ENCODE measurements at regions not wholly inside any gene's neighbourhood (a gene's known extent, or its start where the extent isn't known, plus 50 kb on each side); places are given as distances from the start of the nearest gene placed in this dataset.

DNA sequence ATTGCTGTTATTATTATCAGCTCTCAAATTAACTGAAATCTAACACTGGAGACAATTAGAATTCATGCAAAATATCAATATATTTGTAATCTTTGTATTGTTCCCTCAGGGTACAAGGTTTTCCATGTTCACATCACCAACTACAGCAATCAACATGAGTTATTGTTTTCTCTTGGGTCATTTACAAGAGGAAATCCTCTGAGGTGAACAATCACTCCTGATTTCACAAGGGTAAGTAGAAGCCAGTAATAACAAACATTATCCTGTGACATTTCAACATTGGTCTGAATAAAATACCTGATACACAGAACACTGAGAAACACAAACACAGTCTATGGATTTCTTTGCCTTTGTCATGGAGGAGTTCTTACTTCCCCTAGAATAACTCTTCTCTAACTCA is 174.0 kb downstream of the SUCNR1 start:
- CTCF ChIA-PET = no interaction called here
- DNase-seq (ENCODE audit: extremely low spot score) = no peak
- TF ChIP-seq CTBP1 (IDR thresholded peaks at IDR 0.05; ENCODE audit: borderline replicate concordance) = no peak
- TF ChIP-seq, protein P1, sequence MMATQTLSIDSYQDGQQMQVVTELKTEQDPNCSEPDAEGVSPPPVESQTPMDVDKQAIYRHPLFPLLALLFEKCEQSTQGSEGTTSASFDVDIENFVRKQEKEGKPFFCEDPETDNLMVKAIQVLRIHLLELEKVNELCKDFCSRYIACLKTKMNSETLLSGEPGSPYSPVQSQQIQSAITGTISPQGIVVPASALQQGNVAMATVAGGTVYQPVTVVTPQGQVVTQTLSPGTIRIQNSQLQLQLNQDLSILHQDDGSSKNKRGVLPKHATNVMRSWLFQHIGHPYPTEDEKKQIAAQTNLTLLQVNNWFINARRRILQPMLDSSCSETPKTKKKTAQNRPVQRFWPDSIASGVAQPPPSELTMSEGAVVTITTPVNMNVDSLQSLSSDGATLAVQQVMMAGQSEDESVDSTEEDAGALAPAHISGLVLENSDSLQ (IDR thresholded peaks at IDR 0.05) = peak; percentile 72; the same call in 1 of the 2 replicates
- POLR2A ChIA-PET = no interaction called here

DNA sequence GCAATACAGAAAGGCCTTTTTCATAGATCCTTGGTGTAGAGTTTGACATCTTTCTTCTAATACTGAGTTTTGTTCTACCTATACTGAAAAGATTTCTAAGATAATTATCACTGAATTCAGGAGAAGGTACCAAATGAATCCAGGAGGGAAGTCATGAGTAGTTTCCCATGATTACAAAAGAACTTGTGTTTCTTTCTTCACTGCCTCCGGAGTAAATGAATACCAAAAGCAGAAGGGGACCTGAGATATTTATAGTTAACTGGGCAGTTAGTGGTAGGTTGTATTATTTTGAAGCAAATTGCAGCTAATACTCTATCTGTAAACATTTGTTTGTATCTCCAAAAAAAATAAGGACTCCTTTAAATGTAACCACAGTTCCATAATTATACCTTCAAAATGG is 175.4 kb downstream of the SUCNR1 start:
- no peak for TF ChIP-seq NFRKB (IDR thresholded peaks at IDR 0.05)
- TF ChIP-seq BHLHE40 (IDR thresholded peaks at IDR 0.05; ENCODE audit: borderline replicate concordance) = no peak
- no peak for TF ChIP-seq HDGF (IDR thresholded peaks at IDR 0.05; ENCODE audit: borderline replicate concordance)
- TF ChIP-seq, protein P1 (IDR thresholded peaks at IDR 0.05) = no peak
- no peak for DNase-seq (ENCODE audit: extremely low spot score)
- POLR2A ChIA-PET = no interaction called here
- CTCF ChIA-PET = no interaction called here

DNA sequence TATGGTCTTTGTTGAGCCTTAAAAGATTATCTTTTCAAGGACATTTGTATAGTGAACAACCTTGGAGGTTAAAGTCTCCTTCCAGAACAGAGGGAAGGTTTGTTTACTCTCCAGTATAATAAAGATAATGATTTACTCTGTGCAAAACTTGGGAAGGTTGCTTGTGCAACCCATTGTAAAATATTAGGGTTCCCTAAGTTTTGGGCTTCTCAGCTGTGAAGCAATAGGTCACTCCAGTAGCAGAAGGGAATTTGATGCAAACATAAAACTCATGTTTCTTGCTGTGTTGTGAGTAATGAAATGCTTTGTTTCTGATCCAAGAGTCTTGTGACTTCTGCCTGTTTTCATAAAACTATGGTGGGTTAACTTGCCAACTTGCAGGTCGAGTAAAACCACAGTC is 177.5 kb downstream of the SUCNR1 start:
- CTCF ChIA-PET = no interaction called here
- DNase-seq (ENCODE audit: extremely low spot score) = no peak
- POLR2A ChIA-PET = no interaction called here
- TF ChIP-seq, protein P1 (IDR thresholded peaks at IDR 0.05) = no peak
- TF ChIP-seq FOXM1 (IDR thresholded peaks at IDR 0.05; ENCODE audit: borderline replicate concordance) (no peak), SP1 (IDR thresholded peaks at IDR 0.05) (no peak), CTBP1 (IDR thresholded peaks at IDR 0.05; ENCODE audit: borderline replicate concordance) (no peak), FOXA1 (IDR thresholded peaks at IDR 0.05) (no peak), LEF1 (IDR thresholded peaks at IDR 0.05; ENCODE audit: borderline replicate concordance) (no peak), ELF4 (IDR thresholded peaks at IDR 0.05) (no peak), ZNF384 (IDR thresholded peaks at IDR 0.05) (no peak), HDGF (IDR thresholded peaks at IDR 0.05; ENCODE audit: borderline replicate concordance) (no peak), NFRKB (IDR thresholded peaks at IDR 0.05) (no peak), ARNT (IDR thresholded peaks at IDR 0.05) (no peak), TARDBP (IDR thresholded peaks at IDR 0.05) (no peak), L3MBTL2 (conservative IDR thresholded peaks at IDR 0.05) (no peak), SUZ12 (IDR thresholded peaks at IDR 0.05) (no peak), BHLHE40 (IDR thresholded peaks at IDR 0.05; ENCODE audit: borderline replicate concordance) (no peak), FOXK2 (IDR thresholded peaks at IDR 0.05) (no peak)

DNA sequence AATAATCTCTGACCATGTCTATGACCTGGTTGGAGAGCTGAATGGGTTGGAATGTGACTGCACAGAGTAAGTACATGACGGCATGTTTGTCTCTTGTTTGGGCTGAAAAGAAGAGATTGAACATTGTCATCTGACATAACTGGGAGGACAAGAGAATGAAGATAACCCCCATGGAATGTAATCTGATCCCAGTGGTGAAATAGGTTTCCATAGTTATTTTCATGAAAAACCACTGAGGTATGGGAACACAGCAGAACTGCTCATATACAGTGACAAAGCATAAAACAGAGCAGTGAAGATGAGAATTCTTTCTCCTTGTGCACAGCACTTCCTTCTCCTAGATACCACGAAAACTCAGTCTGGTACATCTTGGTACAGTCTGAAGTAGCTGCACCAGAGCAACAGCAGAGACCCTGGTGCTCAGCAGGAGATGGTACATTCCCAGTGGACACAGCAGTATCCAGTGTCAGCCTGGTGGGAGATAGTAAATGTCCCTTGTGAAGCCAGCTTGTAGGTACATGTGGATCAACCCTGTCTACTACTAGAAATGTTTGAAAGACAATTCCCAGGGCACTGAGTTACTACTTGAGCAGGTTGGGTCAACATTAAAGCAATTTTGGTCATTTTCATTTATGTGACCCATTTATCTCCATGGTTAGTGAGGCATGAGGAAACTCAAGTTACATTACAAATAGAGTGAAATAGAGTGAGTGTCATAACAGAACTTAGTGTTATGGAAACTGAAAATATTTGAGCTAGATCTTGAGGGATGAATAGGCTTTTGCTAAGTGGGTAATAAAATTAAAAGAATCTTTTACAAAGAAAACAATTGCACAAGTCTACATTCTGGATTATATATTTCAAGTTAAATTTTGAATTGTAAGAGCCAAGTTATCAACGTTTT is 178.3 kb downstream of the SUCNR1 start:
- DNase-seq (ENCODE audit: extremely low spot score) = peak; percentile 22
- ChIA-PET CTCF (no interaction called here), POLR2A (no interaction called here)
- TF ChIP-seq NFRKB (IDR thresholded peaks at IDR 0.05) (no peak), CTBP1 (IDR thresholded peaks at IDR 0.05; ENCODE audit: borderline replicate concordance) (no peak), HDGF (IDR thresholded peaks at IDR 0.05; ENCODE audit: borderline replicate concordance) (no peak), FOXK2 (IDR thresholded peaks at IDR 0.05) (no peak)
- TF ChIP-seq, protein P1 (IDR thresholded peaks at IDR 0.05) = peak; percentile 11; the same call in 1 of the 2 replicates

DNA sequence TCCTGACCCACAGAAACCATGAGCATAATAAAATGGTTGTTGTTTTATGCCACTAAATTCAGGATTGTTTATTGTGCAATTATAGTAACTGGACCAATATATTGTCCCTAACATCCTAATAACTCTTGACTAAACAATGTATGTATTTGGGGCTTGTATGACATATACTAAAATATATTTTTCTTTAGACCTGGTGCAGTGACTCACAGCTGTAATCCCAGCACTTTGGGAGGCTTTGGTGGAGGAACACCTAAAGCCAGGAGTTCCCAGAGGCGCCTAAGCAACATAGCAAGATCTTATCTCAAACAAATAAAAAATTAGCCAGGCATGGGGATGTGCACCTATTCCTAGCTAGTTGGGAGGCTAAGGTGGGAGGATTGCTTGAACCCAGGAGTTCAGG is 180.4 kb downstream of the SUCNR1 start:
- CTCF ChIA-PET = no interaction called here
- TF ChIP-seq L3MBTL2 (conservative IDR thresholded peaks at IDR 0.05) (no peak), ELF4 (IDR thresholded peaks at IDR 0.05) (no peak), HDGF (IDR thresholded peaks at IDR 0.05; ENCODE audit: borderline replicate concordance) (no peak), ZNF384 (IDR thresholded peaks at IDR 0.05) (no peak), NFRKB (IDR thresholded peaks at IDR 0.05) (no peak), ARNT (IDR thresholded peaks at IDR 0.05) (no peak), FOXK2 (IDR thresholded peaks at IDR 0.05) (no peak), BHLHE40 (IDR thresholded peaks at IDR 0.05; ENCODE audit: borderline replicate concordance) (no peak), TARDBP (IDR thresholded peaks at IDR 0.05) (no peak), SP1 (IDR thresholded peaks at IDR 0.05) (no peak), SUZ12 (IDR thresholded peaks at IDR 0.05) (no peak), CTBP1 (IDR thresholded peaks at IDR 0.05; ENCODE audit: borderline replicate concordance) (no peak), FOXM1 (IDR thresholded peaks at IDR 0.05; ENCODE audit: borderline replicate concordance) (no peak), FOXA1 (IDR thresholded peaks at IDR 0.05) (no peak), LEF1 (IDR thresholded peaks at IDR 0.05; ENCODE audit: borderline replicate concordance) (no peak)
- TF ChIP-seq, protein P1 (IDR thresholded peaks at IDR 0.05) = no peak
- no peak for DNase-seq (ENCODE audit: extremely low spot score)
- POLR2A ChIA-PET = no interaction called here

Data from HEK293T (cell line).